ENCODE measurements at regions not wholly inside any gene's neighbourhood (a gene's known extent, or its start where the extent isn't known, plus 50 kb on each side); places are given as distances from the start of the nearest gene placed in this dataset.

DNA sequence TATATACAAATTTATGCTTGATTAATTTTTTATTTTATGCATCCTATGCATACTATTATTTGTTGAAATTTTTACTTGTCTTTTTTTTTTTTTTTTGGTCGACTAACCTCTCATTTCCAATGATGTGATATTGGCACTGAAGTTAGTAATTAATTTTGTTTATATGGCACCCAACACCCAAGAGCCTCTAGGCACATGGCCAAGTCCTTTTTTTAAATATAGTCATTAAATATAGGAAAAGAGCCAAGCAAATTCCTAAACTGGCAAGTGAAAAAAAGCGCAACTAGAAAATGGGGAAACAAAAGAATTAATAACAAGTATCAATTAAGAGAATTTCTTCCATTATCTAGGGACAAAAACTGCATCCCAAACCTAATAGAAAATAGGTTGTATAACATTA is 85.5 kb upstream of the HS3ST5 start:
- TF ChIP-seq, protein P1, sequence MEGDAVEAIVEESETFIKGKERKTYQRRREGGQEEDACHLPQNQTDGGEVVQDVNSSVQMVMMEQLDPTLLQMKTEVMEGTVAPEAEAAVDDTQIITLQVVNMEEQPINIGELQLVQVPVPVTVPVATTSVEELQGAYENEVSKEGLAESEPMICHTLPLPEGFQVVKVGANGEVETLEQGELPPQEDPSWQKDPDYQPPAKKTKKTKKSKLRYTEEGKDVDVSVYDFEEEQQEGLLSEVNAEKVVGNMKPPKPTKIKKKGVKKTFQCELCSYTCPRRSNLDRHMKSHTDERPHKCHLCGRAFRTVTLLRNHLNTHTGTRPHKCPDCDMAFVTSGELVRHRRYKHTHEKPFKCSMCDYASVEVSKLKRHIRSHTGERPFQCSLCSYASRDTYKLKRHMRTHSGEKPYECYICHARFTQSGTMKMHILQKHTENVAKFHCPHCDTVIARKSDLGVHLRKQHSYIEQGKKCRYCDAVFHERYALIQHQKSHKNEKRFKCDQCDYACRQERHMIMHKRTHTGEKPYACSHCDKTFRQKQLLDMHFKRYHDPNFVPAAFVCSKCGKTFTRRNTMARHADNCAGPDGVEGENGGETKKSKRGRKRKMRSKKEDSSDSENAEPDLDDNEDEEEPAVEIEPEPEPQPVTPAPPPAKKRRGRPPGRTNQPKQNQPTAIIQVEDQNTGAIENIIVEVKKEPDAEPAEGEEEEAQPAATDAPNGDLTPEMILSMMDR (IDR thresholded peaks at IDR 0.05): no peak
- ChIA-PET POLR2A (no interaction called here), CTCF (no interaction called here)
- Mint-ChIP-seq H3K4me1 (ENCODE audit: low read depth) (no peaks in the 10 kb centered on the region), H3K9me3 (peaks cover 3% of the 10 kb centered on the region), H3K4me3 (no peak overlapping the region), H3K36me3 (ENCODE audit: low read depth) (no peaks in the 10 kb centered on the region), H3K27ac (no peak overlapping the region), H3K27me3 (no peaks in the 10 kb centered on the region)
- ATAC-seq (no peak), DNase-seq (no peak)
- intact Hi-C loops (cut with micrococcal nuclease): no loop called here

DNA sequence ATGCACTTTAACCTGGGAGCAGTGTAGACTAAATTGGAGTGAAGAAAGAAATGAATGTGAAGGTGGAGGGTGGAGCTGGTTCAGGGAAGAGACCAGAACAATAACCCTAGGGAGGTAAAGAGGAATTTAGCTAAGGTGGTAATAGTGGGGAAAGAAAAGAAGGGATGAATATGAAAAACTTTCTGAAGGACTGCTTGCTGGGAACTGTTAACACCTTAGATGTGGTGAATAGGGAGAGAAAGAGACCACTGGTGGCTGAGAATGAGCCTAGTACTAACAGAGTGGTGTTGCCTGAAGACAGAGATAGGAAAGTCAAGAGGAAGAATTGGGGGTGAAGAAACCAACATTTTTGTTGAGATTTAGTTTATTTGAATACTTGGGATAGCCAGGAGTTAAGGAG is 78.4 kb upstream of the HS3ST5 start:
- DNase-seq: no peak
- no peaks in the 10 kb centered on the region for H3K36me3 Mint-ChIP-seq (ENCODE audit: low read depth)
- H3K27ac Mint-ChIP-seq: no peak overlapping the region
- H3K4me3 Mint-ChIP-seq: no peak overlapping the region
- POLR2A ChIA-PET: no interaction called here
- H3K4me1 Mint-ChIP-seq (ENCODE audit: low read depth): no peaks in the 10 kb centered on the region
- CTCF ChIA-PET: no interaction called here
- TF ChIP-seq, protein P1 (IDR thresholded peaks at IDR 0.05): no peak
- no peak for ATAC-seq
- peaks cover 1% of the 10 kb centered on the region for H3K27me3 Mint-ChIP-seq
- intact Hi-C loops (cut with micrococcal nuclease): no loop called here
- peaks cover 3% of the 10 kb centered on the region for H3K9me3 Mint-ChIP-seq

DNA sequence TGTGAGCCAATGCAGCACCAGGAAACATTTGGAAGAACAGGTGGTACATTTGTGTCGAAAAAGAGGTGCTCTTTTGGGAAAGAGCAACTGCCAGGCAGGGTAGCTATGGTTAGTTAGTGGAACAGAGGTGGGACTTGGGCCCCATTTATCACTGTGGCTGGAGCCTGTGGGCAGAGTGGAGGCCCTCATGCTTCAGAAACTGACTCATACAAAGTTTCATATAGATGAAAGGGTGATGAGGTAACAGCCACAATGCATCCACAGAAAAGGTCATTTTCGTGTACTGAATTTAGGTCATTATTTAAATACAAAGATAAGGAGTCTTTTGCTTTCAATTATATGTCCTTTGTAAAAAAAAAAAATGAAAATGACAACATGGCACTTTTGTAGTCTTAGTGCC is 76.4 kb upstream of the HS3ST5 start:
- Mint-ChIP-seq H3K4me3 (no peak overlapping the region), H3K27me3 (peaks cover 1% of the 10 kb centered on the region), H3K4me1 (ENCODE audit: low read depth) (no peaks in the 10 kb centered on the region), H3K36me3 (ENCODE audit: low read depth) (no peaks in the 10 kb centered on the region), H3K27ac (no peak overlapping the region), H3K9me3 (no peaks in the 10 kb centered on the region)
- ChIA-PET POLR2A (no interaction called here), CTCF (no interaction called here)
- TF ChIP-seq, protein P1 (IDR thresholded peaks at IDR 0.05): no peak
- intact Hi-C loops (cut with micrococcal nuclease): no loop called here
- DNase-seq (peak; percentile 28), ATAC-seq (peak; percentile 37)

DNA sequence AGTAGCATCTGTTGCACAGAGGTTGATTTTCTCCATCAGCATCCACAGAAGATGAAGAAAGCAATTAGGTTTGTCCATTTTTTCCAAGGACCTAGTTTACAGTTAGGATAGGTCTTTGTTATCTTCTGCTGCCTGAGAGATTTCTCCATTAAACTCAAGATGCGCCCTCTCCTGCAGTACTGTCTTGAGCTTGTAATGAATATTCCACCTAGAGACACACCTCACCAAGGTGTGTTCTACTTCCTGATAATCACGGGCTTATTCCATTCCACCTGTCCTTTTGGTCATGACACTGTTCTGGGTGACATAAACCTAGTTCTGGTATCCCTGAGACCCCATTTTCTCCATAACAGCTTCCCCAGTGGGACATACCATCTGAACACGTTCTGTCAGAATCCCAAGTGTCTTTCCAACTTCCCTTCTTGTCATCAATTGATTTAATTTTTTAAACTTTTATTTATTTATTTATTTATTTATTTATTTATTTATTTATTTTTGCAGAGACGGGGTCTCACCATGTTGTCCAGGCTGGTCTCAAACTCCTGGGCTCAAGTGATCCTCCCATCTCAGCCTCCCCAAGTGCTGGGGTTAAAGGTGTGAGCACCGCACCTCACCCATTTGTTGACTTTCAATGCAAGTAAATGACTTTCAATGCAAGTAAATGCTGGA is 75.6 kb upstream of the HS3ST5 start:
- CTCF ChIA-PET: no interaction called here

DNA sequence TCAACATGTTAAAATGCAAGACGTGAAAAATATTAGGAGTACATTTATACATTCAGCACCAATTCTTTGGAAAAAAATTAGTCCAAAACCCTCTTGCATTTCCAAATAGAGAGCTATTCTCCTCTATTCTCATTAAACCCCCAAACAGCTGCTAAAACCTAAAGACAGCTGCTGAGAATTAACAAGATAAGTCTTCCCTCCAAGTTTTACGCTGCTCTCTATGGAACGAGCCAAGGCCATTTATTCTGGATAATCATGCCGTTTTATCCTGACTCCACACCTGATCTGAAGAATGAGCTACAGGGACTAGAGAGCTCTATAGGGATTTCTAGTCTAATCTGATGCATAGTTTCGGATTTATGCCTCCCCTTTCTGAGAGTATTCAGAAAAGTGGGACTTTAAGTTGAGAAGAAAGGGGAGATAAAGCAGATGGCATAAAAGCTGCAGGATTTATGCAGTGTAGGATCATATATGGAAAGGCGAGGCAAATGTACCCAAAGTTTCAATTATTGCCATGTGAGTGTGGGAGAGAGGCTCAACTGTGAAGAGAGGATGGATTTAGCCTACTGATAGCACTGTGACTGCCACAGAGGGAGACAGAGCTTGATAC is 64.7 kb upstream of the HS3ST5 start:
- Mint-ChIP-seq H3K4me3 (no peak overlapping the region), H3K27me3 (no peaks in the 10 kb centered on the region), H3K4me1 (ENCODE audit: low read depth) (no peaks in the 10 kb centered on the region), H3K27ac (no peak overlapping the region), H3K9me3 (no peaks in the 10 kb centered on the region), H3K36me3 (ENCODE audit: low read depth) (no peaks in the 10 kb centered on the region)
- no peak for DNase-seq
- ChIA-PET CTCF (no interaction called here), POLR2A (no interaction called here)
- TF ChIP-seq, protein P1 (IDR thresholded peaks at IDR 0.05): no peak
- no peak for ATAC-seq
- intact Hi-C loops (cut with micrococcal nuclease): no loop called here

More for the DNA sequence above, 75.6 kb upstream of the HS3ST5 start:
- TF ChIP-seq, protein P1 (IDR thresholded peaks at IDR 0.05): no peak
- H3K9me3 Mint-ChIP-seq: no peaks in the 10 kb centered on the region
- POLR2A ChIA-PET: no interaction called here
- no peaks in the 10 kb centered on the region for H3K4me1 Mint-ChIP-seq (ENCODE audit: low read depth)
- no peak overlapping the region for H3K27ac Mint-ChIP-seq
- no peak for DNase-seq
- H3K4me3 Mint-ChIP-seq: no peak overlapping the region
- peaks cover 1% of the 10 kb centered on the region for H3K27me3 Mint-ChIP-seq
- H3K36me3 Mint-ChIP-seq (ENCODE audit: low read depth): no peaks in the 10 kb centered on the region
- ATAC-seq: no peak
- intact Hi-C loops (cut with micrococcal nuclease): no loop called here
